GM20431 (cell line): ENCODE measurements at regions not wholly inside any gene's neighbourhood (a gene's known extent, or its start where the extent isn't known, plus 50 kb on each side); places are given as distances from the start of the nearest gene placed in this dataset.
"Not testable (repeated sequence)": the region's sequence is repeated elsewhere in the genome, so short reads cannot be mapped to it uniquely, and the experiment has no call there.

Experiments used
- in situ Hi-C: fragments of 300-500 bp; cut with MseI, MboI; formaldehyde crosslinking; loops from one replicate; pipeline ENCODE4 v1.15.0; 2020; ENCODE audit warnings: low sequenced_read_pairs; ENCODE audit not compliant: unreplicated experiment

- in situ Hi-C loops = no loop called here
Observed at GRCh38 chr6:163861627-163862026, 447.1 kb downstream of the QKI start.

- in situ Hi-C loops = no loop called here
Observed at GRCh38 chr6:163860287-163861081, 446.0 kb downstream of the QKI start.

GRCh38 chr6:163858870-163859269 lies 444.4 kb downstream of the QKI start:
- in situ Hi-C loops = not testable (repeated sequence)

- in situ Hi-C loops = no loop called here
Observed at GRCh38 chr6:163857421-163857820, 442.9 kb downstream of the QKI start.

- in situ Hi-C loops = no loop called here
Observed at GRCh38 chr6:163850874-163851273, 436.4 kb downstream of the QKI start.

- in situ Hi-C loops = no loop called here
Observed at GRCh38 chr6:163844761-163845160, 430.2 kb downstream of the QKI start.

- in situ Hi-C loops = no loop called here
Observed at GRCh38 chr6:163844357-163844756, 429.8 kb downstream of the QKI start.

- in situ Hi-C loops = no loop called here
Observed at GRCh38 chr6:163843218-163843617, 428.7 kb downstream of the QKI start.

- in situ Hi-C loops = no loop called here
Observed at GRCh38 chr6:163842467-163842866, 427.9 kb downstream of the QKI start.

GRCh38 chr6:163841733-163842132 lies 427.2 kb downstream of the QKI start:
- in situ Hi-C loops = no loop called here

GRCh38 chr6:163841326-163841725 lies 426.8 kb downstream of the QKI start:
- in situ Hi-C loops = no loop called here

GRCh38 chr6:163840880-163841279 lies 426.4 kb downstream of the QKI start:
- in situ Hi-C loops = no loop called here

GRCh38 chr6:163839296-163839695 lies 424.8 kb downstream of the QKI start:
- in situ Hi-C loops = no loop called here

GRCh38 chr6:163837691-163838431 lies 423.3 kb downstream of the QKI start:
- in situ Hi-C loops = no loop called here

GRCh38 chr6:163836876-163837690 lies 422.6 kb downstream of the QKI start:
- in situ Hi-C loops = no loop called here

- in situ Hi-C loops = no loop called here
Observed at GRCh38 chr6:163835439-163836171, 421.1 kb downstream of the QKI start.

GRCh38 chr6:163834226-163834970 lies 419.9 kb downstream of the QKI start:
- in situ Hi-C loops = no loop called here

GRCh38 chr6:163831736-163832135 lies 417.2 kb downstream of the QKI start:
- in situ Hi-C loops = no loop called here

GRCh38 chr6:163830641-163831040 lies 416.1 kb downstream of the QKI start:
- in situ Hi-C loops = no loop called here
